IMR-90 (cell line): ENCODE measurements at regions not wholly inside any gene's neighbourhood (a gene's known extent, or its start where the extent isn't known, plus 50 kb on each side); places are given as distances from the start of the nearest gene placed in this dataset.
A peak's percentile ranks its signal among the peaks of the same experiment; 100 is the strongest.

ENCODE experiments used
- ATAC-seq: fragments of 200-7000 bp; cut with Tn5 transposase; 2 replicates; pipeline ENCODE4 v1.9.1; 2020; ENCODE audit warnings: low read depth, mild to moderate bottlenecking, moderate library complexity
- BruUV-seq: library from RNA; stranded (reverse); fragments of 400-500 nt; replicated peaks from 2 replicates; lab custom pipeline; 2021; lab: Mats Ljungman, UMichigan
- CTCF ChIA-PET: fragments of 300-600 bp; formaldehyde crosslinking; extraction: SDS; loops from one replicate; lab custom pipeline; 2021; ENCODE audit warnings: antibody characterized with exemption; lab: Yijun Ruan, JAX
- POLR2A ChIA-PET: fragments of 300-600 bp; sonication (Branson Sonifier 250); formaldehyde crosslinking; loops from one replicate; lab custom pipeline; 2022; ENCODE audit warnings: antibody characterized with exemption; ENCODE audit not compliant: unreplicated experiment; lab: Charles Lee
- DNase-seq: peaks from one replicate; pipeline ENCODE4 v3.0.0; 2013
- H2AFZ ChIP-seq: replicated peaks from 2 replicates; pipeline ENCODE3; 2013; ENCODE audit warnings: low read length, mild to moderate bottlenecking; ENCODE audit not compliant: poor library complexity
- H2AK5ac ChIP-seq: 2 replicates; pipeline ENCODE4 v1.6.1; 2013; ENCODE audit warnings: low read depth, low read length, inconsistent platforms
- H2AK9ac ChIP-seq: replicated peaks from 2 replicates; pipeline ENCODE3; 2013; ENCODE audit warnings: mild to moderate bottlenecking, low read depth, low read length, moderate library complexity; ENCODE audit not compliant: poor library complexity
- H2BK120ac ChIP-seq: 2 replicates; pipeline ENCODE4 v1.6.1; 2013; ENCODE audit warnings: low read depth, low read length, inconsistent platforms
- H2BK15ac ChIP-seq: 3 replicates; pipeline ENCODE4 v1.6.1; 2013; ENCODE audit warnings: low read depth, low read length, inconsistent platforms
- H2BK20ac ChIP-seq: 2 replicates; pipeline ENCODE4 v1.6.1; 2013; ENCODE audit warnings: low read depth, mild to moderate bottlenecking, inconsistent platforms, low read length, moderate library complexity
- H2BK5ac ChIP-seq: 2 replicates; pipeline ENCODE4 v1.6.1; 2013; ENCODE audit warnings: mild to moderate bottlenecking, low read depth, low read length, inconsistent platforms; ENCODE audit not compliant: poor library complexity, severe bottlenecking
- H3K14ac ChIP-seq: replicated peaks from 2 replicates; pipeline ENCODE4 v1.6.1; 2013; ENCODE audit warnings: low read depth, low read length, inconsistent platforms
- H3K18ac ChIP-seq: 2 replicates; pipeline ENCODE4 v1.6.1; 2013; ENCODE audit warnings: low read depth, low read length, control low read depth
- H3K23ac ChIP-seq: 2 replicates; pipeline ENCODE4 v1.6.1; 2013; ENCODE audit warnings: low read depth, low read length, inconsistent platforms
- H3K27ac ChIP-seq: 2 replicates; pipeline ENCODE4 v1.5.1; 2013; ENCODE audit warnings: mild to moderate bottlenecking, control low read depth, low read length; ENCODE audit not compliant: insufficient read depth
- H3K27me3 ChIP-seq: 2 replicates; pipeline ENCODE4 v1.6.1; 2013; ENCODE audit warnings: low read length; ENCODE audit not compliant: control insufficient read depth, insufficient read depth
- H3K36me3 ChIP-seq: 2 replicates; pipeline ENCODE4 v1.6.1; 2013; ENCODE audit warnings: low read length, mixed read lengths; ENCODE audit not compliant: control insufficient read depth, insufficient read depth
- H3K4ac ChIP-seq: 2 replicates; pipeline ENCODE4 v1.6.1; 2013; ENCODE audit warnings: low read depth, low read length, inconsistent platforms
- H3K4me1 ChIP-seq: 2 replicates; pipeline ENCODE4 v1.6.1; 2013; ENCODE audit warnings: low read length, mixed read lengths; ENCODE audit not compliant: control insufficient read depth, insufficient read depth
- H3K4me2 ChIP-seq: 2 replicates; pipeline ENCODE4 v1.6.1; 2013; ENCODE audit warnings: low read depth, mild to moderate bottlenecking, control low read depth, low read length, moderate library complexity
- H3K4me3 ChIP-seq: 2 replicates; pipeline ENCODE4 v1.5.1; 2013; ENCODE audit warnings: low read depth, mild to moderate bottlenecking, control low read depth, low read length, moderate library complexity; ENCODE audit not compliant: insufficient read depth
- H3K56ac ChIP-seq: 2 replicates; pipeline ENCODE4 v1.6.1; 2013; ENCODE audit warnings: low read length, inconsistent platforms; ENCODE audit not compliant: insufficient read depth; ENCODE audit errors: extremely low read depth
- H3K79me1 ChIP-seq, 2 experiments: 2 replicates each; pipeline ENCODE4 v1.6.1; 2013; ENCODE audit warnings: low read length in 2 of 2, inconsistent platforms in 1 of 2, low read depth in 1 of 2
- H3K9ac ChIP-seq: 2 replicates; pipeline ENCODE4 v1.6.1; 2013; ENCODE audit warnings: low read depth, low read length, control low read depth
- H3K9me1 ChIP-seq: 2 replicates; pipeline ENCODE4 v1.6.1; 2013; ENCODE audit warnings: low read length, inconsistent platforms; ENCODE audit not compliant: insufficient read depth
- H3K9me3 ChIP-seq: 2 replicates; pipeline ENCODE4 v1.6.1; 2013; ENCODE audit warnings: low read length; ENCODE audit not compliant: control insufficient read depth, insufficient read depth
- H4K20me1 ChIP-seq: 2 replicates; pipeline ENCODE4 v1.6.1; 2013; ENCODE audit warnings: low read length, inconsistent platforms; ENCODE audit not compliant: insufficient read depth
- H4K5ac ChIP-seq: 2 replicates; pipeline ENCODE4 v1.6.1; 2013; ENCODE audit warnings: mild to moderate bottlenecking, low read depth, low read length, control low read depth
- H4K8ac ChIP-seq, 2 experiments: 2 replicates each; pipeline ENCODE4 v1.6.1; 2013; ENCODE audit warnings: low read depth in 2 of 2, low read length in 2 of 2, control low read depth in 1 of 2, inconsistent platforms in 1 of 2
- H4K91ac ChIP-seq: 2 replicates; pipeline ENCODE4 v1.6.1; 2013; ENCODE audit warnings: low read depth, low read length, inconsistent platforms; ENCODE audit not compliant: insufficient read depth
- BHLHE40 ChIP-seq: fragments of 150-350 bp; IDR thresholded peaks from 2 replicates; pipeline ENCODE4 v1.6.1; 2016; ENCODE audit warnings: mild to moderate bottlenecking, low read depth, low read length
- CEBPB ChIP-seq: IDR thresholded peaks from 2 replicates; pipeline ENCODE4 v1.6.1; 2012; ENCODE audit warnings: low read depth, low read length, improper control_type of control experiment
- CHD1 ChIP-seq: IDR thresholded peaks from 2 replicates; pipeline ENCODE4 v1.6.1; 2012; ENCODE audit warnings: low read depth, low read length, improper control_type of control experiment
- FOS ChIP-seq: fragments of 150-350 bp; IDR thresholded peaks from 2 replicates; pipeline ENCODE4 v1.6.1; 2016; ENCODE audit warnings: low read depth, low read length
- MAFK ChIP-seq: IDR thresholded peaks from 2 replicates; pipeline ENCODE4 v1.6.1; 2012; ENCODE audit warnings: low read depth, low read length, improper control_type of control experiment
- MAZ ChIP-seq: IDR thresholded peaks from 2 replicates; pipeline ENCODE4 v1.6.1; 2012; ENCODE audit warnings: low read depth, mild to moderate bottlenecking, low read length, improper control_type of control experiment, moderate library complexity, borderline replicate concordance
- NFE2L2 ChIP-seq: fragments of 150-350 bp; IDR thresholded peaks from 2 replicates; pipeline ENCODE4 v1.6.1; 2016; ENCODE audit warnings: low read depth, mild to moderate bottlenecking, low read length
- POLR2A ChIP-seq: IDR thresholded peaks from 2 replicates; pipeline ENCODE4 v1.6.1; 2012; ENCODE audit warnings: mild to moderate bottlenecking, low read depth, low read length
- RAD21 ChIP-seq: IDR thresholded peaks from 2 replicates; pipeline ENCODE4 v1.6.1; 2012; ENCODE audit warnings: low read length, improper control_type of control experiment
- RFX5 ChIP-seq: IDR thresholded peaks from 2 replicates; pipeline ENCODE4 v1.8.0; 2012; ENCODE audit warnings: low read depth, mild to moderate bottlenecking, low read length, moderate library complexity
- SMC3 ChIP-seq: fragments of 150-350 bp; IDR thresholded peaks from 2 replicates; pipeline ENCODE4 v1.6.1; 2016; ENCODE audit warnings: low read depth, mild to moderate bottlenecking, antibody characterized with exemption, low read length, moderate library complexity
- WGBS, 2 experiments: methylation state at CpG; one replicate each; pipeline versions ENCODE4 v1.1.5 to v1.1.7; 2013; ENCODE audit warnings: missing lambda C conversion rate in 2 of 2; ENCODE audit not compliant: insufficient read length in 1 of 2; ENCODE audit errors: extremely low coverage in 2 of 2; 5-methylcytosine and 5-hydroxymethylcytosine counted together
- dilution Hi-C: fragments of 300-500 bp; cut with HindIII; formaldehyde crosslinking; loops from one replicate; pipeline ENCODE4 v1.14.3; 2018; ENCODE audit warnings: low sequenced_read_pairs; ENCODE audit not compliant: unreplicated experiment
- in situ Hi-C: fragments of 300-500 bp; cut with MboI; formaldehyde crosslinking; loops from 3 replicates; pipeline ENCODE4 v1.14.3; 2019; ENCODE audit warnings: low sequenced_read_pairs, inconsistent platforms, mixed read lengths
- intact Hi-C: fragments of 100-400 bp; cut with micrococcal nuclease; formaldehyde crosslinking; loops from 2 replicates; pipeline ENCODE4 v1.10.0; 2022
- TF ChIP-seq, protein P1 (sequence below): conservative IDR thresholded peaks from 2 replicates; pipeline ENCODE4 v1.5.1; 2012; ENCODE audit warnings: mild to moderate bottlenecking, low read depth, low read length, improper control_type of control experiment
- TF ChIP-seq, protein P2 (sequence below): fragments of 150-350 bp; IDR thresholded peaks from 2 replicates; pipeline ENCODE4 v1.6.1; 2016; ENCODE audit warnings: low read depth, mild to moderate bottlenecking, low read length, moderate library complexity, borderline replicate concordance
- TF ChIP-seq, protein P3 (sequence below): fragments of 150-350 bp; IDR thresholded peaks from 2 replicates; pipeline ENCODE4 v1.6.1; 2017; ENCODE audit warnings: mild to moderate bottlenecking, antibody characterized with exemption, low read length, low read depth

DNA sequence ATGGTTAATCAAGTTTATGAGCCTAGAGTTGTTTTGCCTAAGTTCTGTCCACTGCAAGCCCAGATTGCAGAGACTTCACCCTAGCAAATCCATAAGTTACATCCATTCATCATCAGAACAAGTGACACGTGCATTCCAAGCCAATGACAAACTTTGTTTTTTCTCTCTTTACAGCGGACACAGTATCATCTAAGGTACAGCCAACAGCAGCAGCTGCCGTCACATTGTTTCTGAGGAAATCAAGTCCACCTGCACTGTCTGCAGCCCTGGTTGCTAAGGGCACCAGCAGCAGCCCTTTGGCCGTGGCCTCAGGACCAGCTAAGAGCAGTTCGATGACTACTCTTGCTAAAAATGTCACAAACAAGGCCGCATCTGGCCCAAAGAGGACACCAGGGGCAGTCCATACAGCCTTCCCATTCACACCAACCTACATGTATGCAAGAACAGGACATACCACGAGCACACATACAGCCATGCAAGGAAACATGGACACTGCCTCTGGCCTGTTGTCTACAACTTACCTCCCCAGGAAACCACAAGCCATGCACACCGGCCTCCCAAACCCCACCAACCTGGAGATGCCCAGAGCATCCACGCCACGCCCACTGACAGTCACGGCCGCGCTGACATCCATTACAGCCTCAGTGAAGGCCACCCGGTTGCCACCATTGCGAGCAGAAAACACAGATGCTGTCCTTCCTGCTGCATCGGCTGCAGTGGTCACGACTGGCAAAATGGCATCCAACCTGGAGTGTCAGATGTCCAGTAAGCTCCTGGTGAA is 155.8 kb downstream of the C11orf91 start:
- peak overlapping the region; percentile 8; the same call in 1 of the 2 replicates for H3K4ac ChIP-seq
- ATAC-seq (no peak), DNase-seq (no peak)
- peak overlapping the region; percentile 26; the same call in 1 of the 2 replicates for H3K14ac ChIP-seq
- no peak overlapping the region for H2BK5ac ChIP-seq
- H3K56ac ChIP-seq: no peak overlapping the region
- no peak overlapping the region for H3K18ac ChIP-seq
- intact Hi-C loops: loop anchor here (5.0 kb wide), 2 partner anchors 182 to 283 kb away; no protein-coding TSS in a partner anchor
- H3K4me1 ChIP-seq: peaks cover 2% of the 10 kb centered on the region; the same call in 1 of the 2 replicates
- no peaks in the 10 kb centered on the region for H4K20me1 ChIP-seq
- peak overlapping the region; percentile 61 for H2BK120ac ChIP-seq
- POLR2A ChIA-PET: no interaction called here
- peak overlapping the region; percentile 7 for H2AK9ac ChIP-seq
- H3K27ac ChIP-seq: no peak overlapping the region
- H3K9me1 ChIP-seq: peaks cover 27% of the 10 kb centered on the region; the same call in 1 of the 2 replicates
- no peak overlapping the region for H4K91ac ChIP-seq
- no TSS peak for BruUV-seq
- no peaks in the 10 kb centered on the region for H3K27me3 ChIP-seq
- in situ Hi-C loops: loop anchor here (5.0 kb wide), 1 partner anchor 143 kb away; no protein-coding TSS in a partner anchor
- no peak overlapping the region for H4K5ac ChIP-seq
- CTCF ChIA-PET: interaction anchor here (1.4 kb wide), 1 partner anchor 198 kb away, joined by 5 read pairs; no protein-coding TSS in a partner anchor
- H3K4me2 ChIP-seq: no peak overlapping the region
- H3K9ac ChIP-seq: no peak overlapping the region
- peak overlapping the region; percentile 47 for H2AFZ ChIP-seq
- H3K36me3 ChIP-seq: no peaks in the 10 kb centered on the region
- dilution Hi-C loops: no loop called here
- 94% methylated on average over 14 of the region's 17 CpGs; no CpG with 5 or more reads in 1 of the 2 experiments for WGBS, 2 experiments
- H2BK20ac ChIP-seq: no peak overlapping the region
- 0 out of 4 replicates have a peak overlapping the region, but pooled peaks of 1 of the 2 experiments have one; percentile 2 for H4K8ac ChIP-seq
- no peak overlapping the region for H3K4me3 ChIP-seq
- H3K79me1 ChIP-seq: peaks cover 0 to 18% of the 10 kb centered on the region in 2 experiments; a peak in 1 of 4 replicates
- no peaks in the 10 kb centered on the region for H3K9me3 ChIP-seq
- H3K23ac ChIP-seq: 0 out of 2 replicates have a peak overlapping the region, but pooled peaks have one; percentile 46
- H2BK15ac ChIP-seq: no peak overlapping the region
- H2AK5ac ChIP-seq: peak overlapping the region; percentile 70; the same call in 1 of the 2 replicates
- TF ChIP-seq BHLHE40 (no peak), FOS (no peak), MAFK (no peak), RAD21 (no peak), RFX5 (no peak), CHD1 (no peak), CEBPB (no peak), NFE2L2 (no peak), SMC3 (no peak), POLR2A (no peak), MAZ (no peak)
- TF ChIP-seq, protein P1, sequence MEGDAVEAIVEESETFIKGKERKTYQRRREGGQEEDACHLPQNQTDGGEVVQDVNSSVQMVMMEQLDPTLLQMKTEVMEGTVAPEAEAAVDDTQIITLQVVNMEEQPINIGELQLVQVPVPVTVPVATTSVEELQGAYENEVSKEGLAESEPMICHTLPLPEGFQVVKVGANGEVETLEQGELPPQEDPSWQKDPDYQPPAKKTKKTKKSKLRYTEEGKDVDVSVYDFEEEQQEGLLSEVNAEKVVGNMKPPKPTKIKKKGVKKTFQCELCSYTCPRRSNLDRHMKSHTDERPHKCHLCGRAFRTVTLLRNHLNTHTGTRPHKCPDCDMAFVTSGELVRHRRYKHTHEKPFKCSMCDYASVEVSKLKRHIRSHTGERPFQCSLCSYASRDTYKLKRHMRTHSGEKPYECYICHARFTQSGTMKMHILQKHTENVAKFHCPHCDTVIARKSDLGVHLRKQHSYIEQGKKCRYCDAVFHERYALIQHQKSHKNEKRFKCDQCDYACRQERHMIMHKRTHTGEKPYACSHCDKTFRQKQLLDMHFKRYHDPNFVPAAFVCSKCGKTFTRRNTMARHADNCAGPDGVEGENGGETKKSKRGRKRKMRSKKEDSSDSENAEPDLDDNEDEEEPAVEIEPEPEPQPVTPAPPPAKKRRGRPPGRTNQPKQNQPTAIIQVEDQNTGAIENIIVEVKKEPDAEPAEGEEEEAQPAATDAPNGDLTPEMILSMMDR: no peak
- TF ChIP-seq, protein P2, sequence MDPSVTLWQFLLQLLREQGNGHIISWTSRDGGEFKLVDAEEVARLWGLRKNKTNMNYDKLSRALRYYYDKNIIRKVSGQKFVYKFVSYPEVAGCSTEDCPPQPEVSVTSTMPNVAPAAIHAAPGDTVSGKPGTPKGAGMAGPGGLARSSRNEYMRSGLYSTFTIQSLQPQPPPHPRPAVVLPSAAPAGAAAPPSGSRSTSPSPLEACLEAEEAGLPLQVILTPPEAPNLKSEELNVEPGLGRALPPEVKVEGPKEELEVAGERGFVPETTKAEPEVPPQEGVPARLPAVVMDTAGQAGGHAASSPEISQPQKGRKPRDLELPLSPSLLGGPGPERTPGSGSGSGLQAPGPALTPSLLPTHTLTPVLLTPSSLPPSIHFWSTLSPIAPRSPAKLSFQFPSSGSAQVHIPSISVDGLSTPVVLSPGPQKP: no peak
- TF ChIP-seq, protein P3, sequence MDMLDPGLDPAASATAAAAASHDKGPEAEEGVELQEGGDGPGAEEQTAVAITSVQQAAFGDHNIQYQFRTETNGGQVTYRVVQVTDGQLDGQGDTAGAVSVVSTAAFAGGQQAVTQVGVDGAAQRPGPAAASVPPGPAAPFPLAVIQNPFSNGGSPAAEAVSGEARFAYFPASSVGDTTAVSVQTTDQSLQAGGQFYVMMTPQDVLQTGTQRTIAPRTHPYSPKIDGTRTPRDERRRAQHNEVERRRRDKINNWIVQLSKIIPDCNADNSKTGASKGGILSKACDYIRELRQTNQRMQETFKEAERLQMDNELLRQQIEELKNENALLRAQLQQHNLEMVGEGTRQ: no peak
